GM12878 (cell line): ENCODE measurements at regions not wholly inside any gene's neighbourhood (a gene's known extent, or its start where the extent isn't known, plus 50 kb on each side); places are given as distances from the start of the nearest gene placed in this dataset.

Source experiments
- BHLHE40 ChIP-seq, 2 experiments: fragments of 450-650 bp in 1 of 2; IDR thresholded peaks; 2 replicates each; pipeline ENCODE4 v1.6.1; 2011 to 2017; ENCODE audit warnings: low read depth in 2 of 2, borderline replicate concordance in 1 of 2, improper control_type of control experiment in 1 of 2, low read length in 1 of 2, mild to moderate bottlenecking in 1 of 2
- CBX3 ChIP-seq: fragments of 200-600 bp; sonication (generic); IDR thresholded peaks from 2 replicates; pipeline ENCODE4 v1.6.1; 2016; ENCODE audit warnings: low read depth, borderline replicate concordance
- EP300 ChIP-seq, 2 experiments: fragments of 150-350 bp in 1 of 2; IDR thresholded peaks; 2 replicates each; pipeline ENCODE4 v1.6.1; 2011 to 2012; ENCODE audit warnings: low read depth in 2 of 2, low read length in 2 of 2, borderline replicate concordance in 1 of 2, improper control_type of control experiment in 1 of 2, inconsistent platforms in 1 of 2; ENCODE audit not compliant: control insufficient read depth in 1 of 2
- EZH2 ChIP-seq: IDR thresholded peaks from 2 replicates; pipeline ENCODE4 v1.6.1; 2012; ENCODE audit warnings: low read depth, mild to moderate bottlenecking, control low read depth, inconsistent platforms, low read length, borderline replicate concordance; ENCODE audit not compliant: control insufficient read depth
- MXI1 ChIP-seq: fragments of 150-350 bp; IDR thresholded peaks from 2 replicates; pipeline ENCODE4 v1.6.1; 2011; ENCODE audit warnings: low read depth, mild to moderate bottlenecking, inconsistent platforms, low read length, improper control_type of control experiment
- NFIC ChIP-seq: IDR thresholded peaks from 2 replicates; pipeline ENCODE4 v1.6.1; 2012; ENCODE audit warnings: low read depth, mild to moderate bottlenecking, inconsistent platforms, low read length, moderate library complexity
- SRF ChIP-seq, 2 experiments: IDR thresholded peaks; 2 replicates each; pipeline ENCODE4 v1.6.1; 2011; ENCODE audit warnings: low read depth in 2 of 2, low read length in 2 of 2, mild to moderate bottlenecking in 1 of 2, moderate library complexity in 1 of 2
- SUZ12 ChIP-seq: fragments of 200-600 bp; sonication (generic); IDR thresholded peaks from one replicate; pipeline ENCODE4 v1.6.1; 2018; ENCODE audit warnings: antibody characterized with exemption, mild to moderate bottlenecking; ENCODE audit not compliant: unreplicated experiment
- TF ChIP-seq, protein P1 (sequence below), 3 experiments: IDR thresholded peaks in 2 of 3; conservative IDR thresholded peaks in 1 of 3; 2 replicates each; pipeline ENCODE4 v1.5.1; 2011; ENCODE audit warnings: low read depth in 3 of 3, low read length in 3 of 3, mild to moderate bottlenecking in 3 of 3, control low read depth in 2 of 3, moderate library complexity in 2 of 3, inconsistent platforms in 1 of 3, mixed read lengths in 1 of 3; ENCODE audit not compliant: control insufficient read depth in 2 of 3, insufficient read depth in 1 of 3; ENCODE audit errors: extremely low read depth in 1 of 3
- TF ChIP-seq, protein P2 (sequence below): IDR thresholded peaks from 2 replicates; pipeline ENCODE4 v1.6.1; 2012; ENCODE audit warnings: mild to moderate bottlenecking, low read depth, low read length

DNA sequence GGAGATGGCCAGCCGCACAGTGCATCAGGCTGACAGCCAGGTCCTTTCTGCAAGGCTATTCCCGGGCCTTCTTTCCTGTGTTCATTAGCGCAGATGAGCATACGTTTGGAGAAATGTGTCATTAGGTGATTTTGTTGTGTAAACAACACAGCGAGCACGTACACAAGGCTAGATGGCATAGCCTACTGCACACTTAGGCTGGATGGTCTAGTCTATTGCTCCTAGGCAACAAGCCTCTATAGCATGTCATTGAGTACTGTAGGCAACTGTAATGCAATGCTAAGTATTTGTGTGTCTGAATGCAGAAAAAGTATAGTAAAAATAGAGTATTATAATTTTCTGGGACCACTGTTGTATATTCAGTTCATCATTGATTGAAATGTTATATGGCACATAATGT is 50.9 kb upstream of the PHLPP1 start:
- TF ChIP-seq SRF (IDR thresholded peaks at IDR 0.05; ENCODE audit: low read depth in 2 of 2, low read length in 2 of 2) (no peak), EZH2 (no peak), SUZ12 (no peak), NFIC (no peak; the same call in 1 of the 2 replicates), MXI1 (no peak), EP300 (IDR thresholded peaks at IDR 0.05; ENCODE audit: borderline replicate concordance in 1 of 2, control insufficient read depth in 1 of 2, low read depth in 2 of 2, low read length in 2 of 2) (no peak), BHLHE40 (IDR thresholded peaks at IDR 0.05; ENCODE audit: borderline replicate concordance in 1 of 2, low read depth in 2 of 2, low read length in 1 of 2) (no peak), CBX3 (no peak)
- TF ChIP-seq, protein P1, sequence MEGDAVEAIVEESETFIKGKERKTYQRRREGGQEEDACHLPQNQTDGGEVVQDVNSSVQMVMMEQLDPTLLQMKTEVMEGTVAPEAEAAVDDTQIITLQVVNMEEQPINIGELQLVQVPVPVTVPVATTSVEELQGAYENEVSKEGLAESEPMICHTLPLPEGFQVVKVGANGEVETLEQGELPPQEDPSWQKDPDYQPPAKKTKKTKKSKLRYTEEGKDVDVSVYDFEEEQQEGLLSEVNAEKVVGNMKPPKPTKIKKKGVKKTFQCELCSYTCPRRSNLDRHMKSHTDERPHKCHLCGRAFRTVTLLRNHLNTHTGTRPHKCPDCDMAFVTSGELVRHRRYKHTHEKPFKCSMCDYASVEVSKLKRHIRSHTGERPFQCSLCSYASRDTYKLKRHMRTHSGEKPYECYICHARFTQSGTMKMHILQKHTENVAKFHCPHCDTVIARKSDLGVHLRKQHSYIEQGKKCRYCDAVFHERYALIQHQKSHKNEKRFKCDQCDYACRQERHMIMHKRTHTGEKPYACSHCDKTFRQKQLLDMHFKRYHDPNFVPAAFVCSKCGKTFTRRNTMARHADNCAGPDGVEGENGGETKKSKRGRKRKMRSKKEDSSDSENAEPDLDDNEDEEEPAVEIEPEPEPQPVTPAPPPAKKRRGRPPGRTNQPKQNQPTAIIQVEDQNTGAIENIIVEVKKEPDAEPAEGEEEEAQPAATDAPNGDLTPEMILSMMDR (IDR thresholded peaks at IDR 0.05 in 2 of 3, conservative IDR thresholded peaks at IDR 0.05 in 1 of 3; ENCODE audit: control insufficient read depth in 2 of 3, extremely low read depth in 1 of 3, insufficient read depth in 1 of 3, low read depth in 3 of 3, low read length in 3 of 3) = no peak
- TF ChIP-seq, protein P2, sequence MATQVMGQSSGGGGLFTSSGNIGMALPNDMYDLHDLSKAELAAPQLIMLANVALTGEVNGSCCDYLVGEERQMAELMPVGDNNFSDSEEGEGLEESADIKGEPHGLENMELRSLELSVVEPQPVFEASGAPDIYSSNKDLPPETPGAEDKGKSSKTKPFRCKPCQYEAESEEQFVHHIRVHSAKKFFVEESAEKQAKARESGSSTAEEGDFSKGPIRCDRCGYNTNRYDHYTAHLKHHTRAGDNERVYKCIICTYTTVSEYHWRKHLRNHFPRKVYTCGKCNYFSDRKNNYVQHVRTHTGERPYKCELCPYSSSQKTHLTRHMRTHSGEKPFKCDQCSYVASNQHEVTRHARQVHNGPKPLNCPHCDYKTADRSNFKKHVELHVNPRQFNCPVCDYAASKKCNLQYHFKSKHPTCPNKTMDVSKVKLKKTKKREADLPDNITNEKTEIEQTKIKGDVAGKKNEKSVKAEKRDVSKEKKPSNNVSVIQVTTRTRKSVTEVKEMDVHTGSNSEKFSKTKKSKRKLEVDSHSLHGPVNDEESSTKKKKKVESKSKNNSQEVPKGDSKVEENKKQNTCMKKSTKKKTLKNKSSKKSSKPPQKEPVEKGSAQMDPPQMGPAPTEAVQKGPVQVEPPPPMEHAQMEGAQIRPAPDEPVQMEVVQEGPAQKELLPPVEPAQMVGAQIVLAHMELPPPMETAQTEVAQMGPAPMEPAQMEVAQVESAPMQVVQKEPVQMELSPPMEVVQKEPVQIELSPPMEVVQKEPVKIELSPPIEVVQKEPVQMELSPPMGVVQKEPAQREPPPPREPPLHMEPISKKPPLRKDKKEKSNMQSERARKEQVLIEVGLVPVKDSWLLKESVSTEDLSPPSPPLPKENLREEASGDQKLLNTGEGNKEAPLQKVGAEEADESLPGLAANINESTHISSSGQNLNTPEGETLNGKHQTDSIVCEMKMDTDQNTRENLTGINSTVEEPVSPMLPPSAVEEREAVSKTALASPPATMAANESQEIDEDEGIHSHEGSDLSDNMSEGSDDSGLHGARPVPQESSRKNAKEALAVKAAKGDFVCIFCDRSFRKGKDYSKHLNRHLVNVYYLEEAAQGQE = no peak
